Uterus (tissue), 3 donors: ENCODE measurements at regions not wholly inside any gene's neighbourhood (a gene's known extent, or its start where the extent isn't known, plus 50 kb on each side); places are given as distances from the start of the nearest gene placed in this dataset.
A peak's percentile ranks its signal among the peaks of the same experiment; 100 is the strongest.

Experiments
- DNase-seq, 2 donors: peaks; one replicate each; pipeline ENCODE4 v3.0.0-alpha.2; 2019 to 2020
- H3K27ac ChIP-seq, 2 donors: fragments of 200-600 bp; sonication (generic); 1 replicate in 1 of 2; 2 replicates in 1 of 2; pipeline ENCODE4 v1.5.1; 2016 to 2018
- H3K27me3 ChIP-seq, 2 donors: fragments of 200-600 bp; sonication (generic); one replicate each; pipeline ENCODE4 v1.5.1; 2018 to 2019; ENCODE audit warnings: control low read depth in 1 of 2
- H3K36me3 ChIP-seq, 2 donors: fragments of 200-600 bp; sonication (generic); one replicate each; pipeline ENCODE4 v1.5.1; 2019; ENCODE audit warnings: control low read depth in 1 of 2
- H3K4me1 ChIP-seq, 2 donors: fragments of 200-600 bp; sonication (generic); one replicate each; pipeline ENCODE4 v1.5.1; 2018 to 2019; ENCODE audit warnings: control low read depth in 1 of 2
- H3K4me3 ChIP-seq, 2 donors: fragments of 200-600 bp; sonication (generic); 1 replicate in 1 of 2; 2 replicates in 1 of 2; pipeline ENCODE4 v1.5.1; 2018 to 2019; ENCODE audit warnings: mild to moderate bottlenecking in 1 of 2
- H3K9me3 ChIP-seq, 2 donors: fragments of 200-600 bp; sonication (generic); one replicate each; pipeline ENCODE4 v1.5.1; 2019; ENCODE audit warnings: control low read depth in 1 of 2
- CTCF ChIP-seq, 4 experiments: fragments of 200-600 bp in 2 of 4; fragments of 450-650 bp in 2 of 4; sonication (generic) in 2 of 4; IDR thresholded peaks; one replicate each; pipeline ENCODE4 v1.5.1; 2016 to 2019; ENCODE audit warnings: antibody characterized with exemption in 4 of 4, mild to moderate bottlenecking in 2 of 4, moderate library complexity in 1 of 4
- POLR2A ChIP-seq, 2 donors: fragments of 450-650 bp; IDR thresholded peaks; one replicate each; pipeline ENCODE4 v1.6.1; 2016; ENCODE audit warnings: antibody characterized with exemption in 2 of 2, mild to moderate bottlenecking in 1 of 2, moderate library complexity in 1 of 2
- intact Hi-C: fragments of 100-400 bp; cut with DNase I; formaldehyde crosslinking; loops from one replicate; pipeline ENCODE4 v1.15.1; 2023; ENCODE audit warnings: low total_unique reads
- donor health status: DM: yes; HTN: yes; CAD: no.

GRCh38 chr11:29435421-29435820 lies 581.4 kb downstream of the KCNA4 start:
- intact Hi-C loops = no loop called here

GRCh38 chr11:29432719-29433325 lies 584.0 kb downstream of the KCNA4 start:
- Histone ChIP-seq H3K27me3 (no peaks in the 10 kb centered on the region), H3K4me1 (no peaks in the 10 kb centered on the region), H3K4me3 (no peak overlapping the region), H3K27ac (no peak overlapping the region), H3K9me3 (no peaks in the 10 kb centered on the region), H3K36me3 (no peaks in the 10 kb centered on the region)
- TF ChIP-seq POLR2A (IDR thresholded peaks at IDR 0.05) (no peak), CTCF (IDR thresholded peaks at IDR 0.05) (peak; percentile 19 to 36 (median 26))
- intact Hi-C loops = no loop called here
- DNase-seq = no peak

More at GRCh38 chr11:29435421-29435820, 581.4 kb downstream of the KCNA4 start:
- Histone ChIP-seq H3K4me3 (no peak overlapping the region), H3K27me3 (no peaks in the 10 kb centered on the region), H3K27ac (no peak overlapping the region), H3K9me3 (no peaks in the 10 kb centered on the region), H3K4me1 (no peaks in the 10 kb centered on the region), H3K36me3 (no peaks in the 10 kb centered on the region)
- DNase-seq = no peak
- no peak for TF ChIP-seq CTCF (IDR thresholded peaks at IDR 0.05)
- no peak for TF ChIP-seq POLR2A (IDR thresholded peaks at IDR 0.05)

- TF ChIP-seq POLR2A (IDR thresholded peaks at IDR 0.05) (no peak), CTCF (IDR thresholded peaks at IDR 0.05) (no peak)
- DNase-seq = no peak
- H3K4me1 ChIP-seq = no peaks in the 10 kb centered on the region
- H3K36me3 ChIP-seq = no peaks in the 10 kb centered on the region
- no peak overlapping the region for H3K4me3 ChIP-seq
- intact Hi-C loops = no loop called here
- no peak overlapping the region for H3K27ac ChIP-seq
- no peaks in the 10 kb centered on the region for H3K27me3 ChIP-seq
- H3K9me3 ChIP-seq = no peaks in the 10 kb centered on the region
These were observed 611.5 kb downstream of the KCNA4 start for GRCh38 chr11:29405305-29405704.

GRCh38 chr11:29395555-29396072 lies 621.2 kb downstream of the KCNA4 start:
- Histone ChIP-seq H3K27me3 (no peaks in the 10 kb centered on the region), H3K9me3 (no peaks in the 10 kb centered on the region), H3K4me1 (no peaks in the 10 kb centered on the region), H3K36me3 (no peaks in the 10 kb centered on the region), H3K4me3 (no peak overlapping the region), H3K27ac (no peak overlapping the region)
- no peak for DNase-seq
- intact Hi-C loops = no loop called here
- TF ChIP-seq CTCF (IDR thresholded peaks at IDR 0.05) (no peak), POLR2A (IDR thresholded peaks at IDR 0.05) (no peak)

GRCh38 chr11:29389793-29390192 lies 627.0 kb downstream of the KCNA4 start:
- H3K9me3 ChIP-seq = no peaks in the 10 kb centered on the region
- no peaks in the 10 kb centered on the region for H3K27me3 ChIP-seq
- intact Hi-C loops = no loop called here
- no peaks in the 10 kb centered on the region for H3K36me3 ChIP-seq
- H3K27ac ChIP-seq = no peak overlapping the region
- H3K4me1 ChIP-seq = no peaks in the 10 kb centered on the region
- no peak for TF ChIP-seq CTCF (IDR thresholded peaks at IDR 0.05)
- no peak for TF ChIP-seq POLR2A (IDR thresholded peaks at IDR 0.05)
- no peak overlapping the region for H3K4me3 ChIP-seq
- no peak for DNase-seq
